A549 (cell line): ENCODE measurements at regions not wholly inside any gene's neighbourhood (a gene's known extent, or its start where the extent isn't known, plus 50 kb on each side); places are given as distances from the start of the nearest gene placed in this dataset.
A peak's percentile ranks its signal among the peaks of the same experiment; 100 is the strongest.
"Not testable (repeated sequence)": the region's sequence is repeated elsewhere in the genome, so short reads cannot be mapped to it uniquely, and the experiment has no call there.

ENCODE experiments used
- ATAC-seq, 2 experiments: fragments of 200-7000 bp in 1 of 2; fragments of >200 bp in 1 of 2; cut with Nextera tagmentation in 1 of 2; cut with Tn5 transposase in 1 of 2; 3 replicates each; pipeline versions ENCODE4 v1.8.0 to v1.9.1; 2018 to 2020; ENCODE audit warnings: mild to moderate bottlenecking in 1 of 2, moderate library complexity in 1 of 2
- CTCF ChIA-PET: fragments of 300-600 bp; sonication (Branson Sonifier 250); formaldehyde crosslinking; extraction: SDS; loops from one replicate; lab custom pipeline; 2021; ENCODE audit warnings: antibody characterized with exemption, inconsistent platforms; lab: Yijun Ruan, JAX
- POLR2A ChIA-PET: fragments of 350-600 bp; formaldehyde crosslinking; extraction: SDS; loops from one replicate; lab custom pipeline; 2021; ENCODE audit warnings: antibody characterized with exemption, inconsistent platforms; lab: Yijun Ruan, JAX
- DNase-seq, 2 experiments: peaks; one replicate each; pipeline versions ENCODE4 v3.0.0 to v3.0.0-alpha.2; 2011 to 2016; ENCODE audit warnings: low read depth in 1 of 2, low spot score in 1 of 2
- FAIRE-seq: peaks from 2 replicates; lab custom pipeline; 2011; peaks lifted over from hg19 to GRCh38; lab: Jason Lieb, UNC
- H3K27ac ChIP-seq, 2 experiments: fragments of >200 bp; sonication (Bioruptor Twin); formaldehyde crosslinking; 3 replicates each; pipeline ENCODE4 v1.5.1; 2016 to 2017
- H3K4me1 ChIP-seq: fragments of >200 bp; sonication (Bioruptor Twin); formaldehyde crosslinking; 3 replicates; pipeline ENCODE4 v1.6.1; 2016
- H3K4me2 ChIP-seq: fragments of >200 bp; sonication (Bioruptor Twin); formaldehyde crosslinking; 3 replicates; pipeline ENCODE4 v1.6.1; 2016
- H3K4me3 ChIP-seq: fragments of >200 bp; sonication (Bioruptor Twin); formaldehyde crosslinking; 3 replicates; pipeline ENCODE4 v1.5.1; 2016
- H3K9me3 ChIP-seq: fragments of >200 bp; sonication (Bioruptor Twin); formaldehyde crosslinking; 3 replicates; pipeline ENCODE4 v1.6.1; 2016
- BCL3 ChIP-seq: fragments of >200 bp; sonication (Bioruptor Twin); formaldehyde crosslinking; IDR thresholded peaks from 3 replicates; pipeline ENCODE4 v1.6.1; 2016
- CBX2 ChIP-seq: fragments of 200-600 bp; sonication (generic); IDR thresholded peaks from 2 replicates; pipeline ENCODE4 v1.6.1; 2016; ENCODE audit warnings: low read depth, mild to moderate bottlenecking, borderline replicate concordance
- CHD2 ChIP-seq: fragments of 150-350 bp; IDR thresholded peaks from 2 replicates; pipeline ENCODE4 v1.6.1; 2014; ENCODE audit warnings: low read length; ENCODE audit not compliant: partially characterized antibody
- CHD4 ChIP-seq: fragments of 200-600 bp; sonication (generic); IDR thresholded peaks from 2 replicates; pipeline ENCODE4 v1.6.1; 2016; ENCODE audit warnings: antibody characterized with exemption, mild to moderate bottlenecking, borderline replicate concordance
- E2F6 ChIP-seq: IDR thresholded peaks from 2 replicates; pipeline ENCODE4 v1.6.1; 2012; ENCODE audit warnings: low read depth, borderline replicate concordance
- EHMT2 ChIP-seq: fragments of 200-600 bp; sonication (generic); IDR thresholded peaks from 2 replicates; pipeline ENCODE4 v1.6.1; 2016; ENCODE audit warnings: antibody characterized with exemption, low read depth, mild to moderate bottlenecking, moderate library complexity
- EP300 ChIP-seq, 2 experiments: fragments of >200 bp; sonication (Bioruptor Twin); formaldehyde crosslinking; IDR thresholded peaks; 2 replicates in 1 of 2; 3 replicates in 1 of 2; pipeline ENCODE4 v1.6.1; 2016 to 2017
- ESRRA ChIP-seq: fragments of 150-350 bp; IDR thresholded peaks from 2 replicates; pipeline ENCODE4 v1.6.1; 2014; ENCODE audit warnings: mild to moderate bottlenecking, low read length, borderline replicate concordance
- FOSL2 ChIP-seq, 2 experiments: fragments of 450-650 bp in 1 of 2; fragments of >200 bp in 1 of 2; sonication (Bioruptor Twin) in 1 of 2; formaldehyde crosslinking; IDR thresholded peaks; 2 replicates each; pipeline versions ENCODE4 v1.5.0 to v1.6.1; 2016 to 2020; ENCODE audit warnings: mild to moderate bottlenecking in 1 of 2, moderate library complexity in 1 of 2
- FOXS1 ChIP-seq: fragments of 250-450 bp; sonication (Bioruptor Pico); IDR thresholded peaks from 2 replicates; pipeline ENCODE4 v1.5.0; 2020; ENCODE audit warnings: mild to moderate bottlenecking, moderate library complexity
- HDAC2 ChIP-seq: fragments of 200-600 bp; sonication (generic); IDR thresholded peaks from 2 replicates; pipeline ENCODE4 v1.6.1; 2016
- HES2 ChIP-seq: fragments of >200 bp; sonication (Bioruptor Twin); formaldehyde crosslinking; IDR thresholded peaks from 2 replicates; pipeline ENCODE4 v1.6.1; 2016
- HMGXB4 ChIP-seq: fragments of 250-450 bp; sonication (Bioruptor Pico); IDR thresholded peaks from 2 replicates; pipeline ENCODE4 v1.5.0; 2021; ENCODE audit warnings: mild to moderate bottlenecking, moderate library complexity, borderline replicate concordance
- HOXB5 ChIP-seq: fragments of 250-450 bp; sonication (Bioruptor Pico); IDR thresholded peaks from 2 replicates; pipeline ENCODE4 v1.5.0; 2020; ENCODE audit warnings: mild to moderate bottlenecking, moderate library complexity
- JUN ChIP-seq, 2 experiments: fragments of >200 bp; sonication (Bioruptor Twin); formaldehyde crosslinking; IDR thresholded peaks; 2 replicates in 1 of 2; 3 replicates in 1 of 2; pipeline ENCODE4 v1.6.1; 2016 to 2017
- MAFK ChIP-seq: fragments of 450-650 bp; IDR thresholded peaks from 2 replicates; pipeline ENCODE4 v1.6.1; 2014; ENCODE audit not compliant: partially characterized antibody
- MAX ChIP-seq: IDR thresholded peaks from 2 replicates; pipeline ENCODE4 v1.6.1; 2012
- MAZ ChIP-seq: fragments of 150-350 bp; IDR thresholded peaks from 2 replicates; pipeline ENCODE4 v1.6.1; 2014; ENCODE audit warnings: antibody characterized with exemption, low read depth, low read length, borderline replicate concordance
- PHF8 ChIP-seq: fragments of 200-600 bp; sonication (generic); IDR thresholded peaks from 2 replicates; pipeline ENCODE4 v1.6.1; 2016; ENCODE audit warnings: low read depth, mild to moderate bottlenecking, antibody characterized with exemption, moderate library complexity, borderline replicate concordance
- POLR2A ChIP-seq: IDR thresholded peaks from 2 replicates; pipeline ENCODE4 v1.6.1; 2012; ENCODE audit warnings: mild to moderate bottlenecking, low read length
- POLR2AphosphoS2 ChIP-seq: conservative IDR thresholded peaks from 2 replicates; pipeline ENCODE4 v1.6.1; 2012; ENCODE audit warnings: low read length, improper control_type of control experiment, inconsistent platforms
- SMC3 ChIP-seq: fragments of >200 bp; sonication (Bioruptor Twin); formaldehyde crosslinking; IDR thresholded peaks from 3 replicates; pipeline ENCODE4 v1.6.1; 2018; ENCODE audit warnings: inconsistent platforms
- USF2 ChIP-seq: fragments of 450-650 bp; IDR thresholded peaks from 2 replicates; pipeline ENCODE4 v1.6.1; 2014; ENCODE audit warnings: antibody characterized with exemption
- ZNF302 ChIP-seq: fragments of 250-450 bp; sonication (Bioruptor Pico); IDR thresholded peaks from 2 replicates; pipeline ENCODE4 v1.9.0; 2021; ENCODE audit warnings: inconsistent platforms, mild to moderate bottlenecking, moderate library complexity
- ZSCAN20 ChIP-seq: fragments of 250-450 bp; sonication (Bioruptor Pico); IDR thresholded peaks from 2 replicates; pipeline ENCODE4 v1.8.0; 2022; ENCODE audit warnings: mild to moderate bottlenecking, moderate library complexity
- WGBS: methylation state at CpG from one replicate; pipeline ENCODE4 v1.1.6; 2017; ENCODE audit errors: missing lambda C conversion rate; 5-methylcytosine and 5-hydroxymethylcytosine counted together

- no peak for TF ChIP-seq EHMT2
- no peak for TF ChIP-seq E2F6
- TF ChIP-seq POLR2A: no peak
- TF ChIP-seq ZSCAN20 (CRISPR knock-in tag): no peak
Observed at GRCh38 chr12:131267576-131267975, 313.9 kb downstream of the ADGRD1 start (continued).

GRCh38 chr12:131268123-131268522, 314.4 kb downstream of the ADGRD1 start:
- H3K4me3 ChIP-seq; CTCF ChIA-PET; H3K9me3 ChIP-seq; POLR2A ChIA-PET; TF ChIP-seq FOSL2 (IDR thresholded peaks at IDR 0.05): not testable (repeated sequence)
- Histone ChIP-seq H3K4me2 (peak overlapping the region; percentile 55), H3K27ac (peak overlapping the region; percentile 68 to 87), H3K4me1 (peaks cover 51% of the 10 kb centered on the region)
- ATAC-seq (peak; percentile 85 to 90), FAIRE-seq (peak; percentile 100), DNase-seq (peak in 1 of 2 experiments; percentile 70)
- TF ChIP-seq E2F6 (peak; percentile 88), MAX (peak; percentile 83), FOSL2 (CRISPR knock-in tag; IDR thresholded peaks at IDR 0.05) (peak; percentile 68; the same call in 1 of the 2 replicates), MAFK (peak; percentile 64)
- WGBS: 0% methylated on average over 7 of the region's 7 CpGs

- Histone ChIP-seq H3K4me1 (peaks cover 51% of the 10 kb centered on the region), H3K4me2 (peak overlapping the region; percentile 55), H3K27ac (peak overlapping the region; percentile 68 to 87)
- FAIRE-seq (peak; percentile 13), ATAC-seq (peak in 1 of 2 experiments; percentile 28; a peak in 3 of 6 replicates)
- 81% methylated on average over 4 of the region's 4 CpGs for WGBS
- CTCF ChIA-PET, DNase-seq, H3K9me3 ChIP-seq, POLR2A ChIA-PET, H3K4me3 ChIP-seq: not testable (repeated sequence)
Observed at GRCh38 chr12:131268571-131268970, 314.9 kb downstream of the ADGRD1 start.

- Histone ChIP-seq H3K4me1 (peaks cover 41% of the 10 kb centered on the region), H3K4me3 (no peak overlapping the region), H3K4me2 (no peak overlapping the region), H3K27ac (peak overlapping the region in 1 of 2 experiments; percentile 87; a peak in 3 of 6 replicates), H3K9me3 (no peaks in the 10 kb centered on the region)
- DNase-seq (no peak), FAIRE-seq (no peak), ATAC-seq (no peak)
- 89% methylated on average over 4 of the region's 4 CpGs for WGBS
- ChIA-PET POLR2A (no interaction called here), CTCF (interaction anchor here (1.4 kb wide), 1 partner anchor 353 kb away, joined by 3 read pairs; no protein-coding TSS in a partner anchor)
- TF ChIP-seq USF2 (no peak), ZNF302 (CRISPR knock-in tag) (no peak), FOXS1 (CRISPR knock-in tag) (no peak), POLR2AphosphoS2 (no peak), HES2 (no peak), HDAC2 (no peak), JUN (IDR thresholded peaks at IDR 0.05) (no peak), EHMT2 (no peak), MAZ (no peak), HOXB5 (CRISPR knock-in tag) (no peak), PHF8 (no peak), SMC3 (no peak), CHD2 (no peak), ESRRA (no peak), CBX2 (no peak), BCL3 (no peak), HMGXB4 (CRISPR knock-in tag) (no peak), EP300 (IDR thresholded peaks at IDR 0.05) (no peak), CHD4 (no peak)
Observed at GRCh38 chr12:131269551-131269950, 315.8 kb downstream of the ADGRD1 start.
